HL-60 (cell line): ENCODE measurements at regions not wholly inside any gene's neighbourhood (a gene's known extent, or its start where the extent isn't known, plus 50 kb on each side); places are given as distances from the start of the nearest gene placed in this dataset.

ENCODE experiments used
- GABPA ChIP-seq: IDR thresholded peaks from 2 replicates; pipeline ENCODE4 v1.6.1; 2012; ENCODE audit warnings: low read depth
- POLR2AphosphoS5 ChIP-seq: IDR thresholded peaks from 2 replicates; pipeline ENCODE4 v1.6.1; 2012; ENCODE audit warnings: low read depth
- REST ChIP-seq: IDR thresholded peaks from 2 replicates; pipeline ENCODE4 v1.6.1; 2012; ENCODE audit warnings: low read depth; ENCODE audit not compliant: insufficient replicate concordance
- SPI1 ChIP-seq: IDR thresholded peaks from 2 replicates; pipeline ENCODE4 v1.6.1; 2012; ENCODE audit warnings: low read depth, mild to moderate bottlenecking, borderline replicate concordance
- TF ChIP-seq, protein P1 (sequence below): IDR thresholded peaks from one replicate; pipeline ENCODE4 v1.5.1; 2011; ENCODE audit warnings: low read length, control low read depth, inconsistent platforms; ENCODE audit not compliant: insufficient read depth

DNA sequence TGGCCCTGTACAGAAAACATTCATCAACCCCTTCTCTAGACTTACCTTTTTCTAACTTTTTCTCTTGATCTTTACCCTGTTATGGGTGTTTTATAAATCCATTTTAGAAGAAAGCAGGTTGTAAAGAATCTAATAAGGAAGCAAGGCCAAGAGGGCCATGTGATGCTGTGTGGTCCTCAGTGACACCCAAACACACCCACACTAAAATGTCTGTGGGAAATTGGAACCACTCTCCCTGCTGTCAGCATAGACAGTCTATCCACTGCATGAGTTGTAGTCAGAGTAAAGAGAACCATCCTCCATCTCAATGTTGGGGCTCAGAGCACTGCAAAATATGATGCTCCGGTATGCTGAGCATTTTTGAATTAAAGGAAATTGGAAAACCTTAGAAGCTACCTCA lies 235.5 kb downstream of the SKIDA1 start:
- TF ChIP-seq, protein P1, sequence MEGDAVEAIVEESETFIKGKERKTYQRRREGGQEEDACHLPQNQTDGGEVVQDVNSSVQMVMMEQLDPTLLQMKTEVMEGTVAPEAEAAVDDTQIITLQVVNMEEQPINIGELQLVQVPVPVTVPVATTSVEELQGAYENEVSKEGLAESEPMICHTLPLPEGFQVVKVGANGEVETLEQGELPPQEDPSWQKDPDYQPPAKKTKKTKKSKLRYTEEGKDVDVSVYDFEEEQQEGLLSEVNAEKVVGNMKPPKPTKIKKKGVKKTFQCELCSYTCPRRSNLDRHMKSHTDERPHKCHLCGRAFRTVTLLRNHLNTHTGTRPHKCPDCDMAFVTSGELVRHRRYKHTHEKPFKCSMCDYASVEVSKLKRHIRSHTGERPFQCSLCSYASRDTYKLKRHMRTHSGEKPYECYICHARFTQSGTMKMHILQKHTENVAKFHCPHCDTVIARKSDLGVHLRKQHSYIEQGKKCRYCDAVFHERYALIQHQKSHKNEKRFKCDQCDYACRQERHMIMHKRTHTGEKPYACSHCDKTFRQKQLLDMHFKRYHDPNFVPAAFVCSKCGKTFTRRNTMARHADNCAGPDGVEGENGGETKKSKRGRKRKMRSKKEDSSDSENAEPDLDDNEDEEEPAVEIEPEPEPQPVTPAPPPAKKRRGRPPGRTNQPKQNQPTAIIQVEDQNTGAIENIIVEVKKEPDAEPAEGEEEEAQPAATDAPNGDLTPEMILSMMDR = no peak
- no peak for TF ChIP-seq POLR2AphosphoS5
- no peak for TF ChIP-seq REST
- no peak for TF ChIP-seq GABPA
- no peak for TF ChIP-seq SPI1
